K562 (cell line): ENCODE measurements at regions not wholly inside any gene's neighbourhood (a gene's known extent, or its start where the extent isn't known, plus 50 kb on each side); places are given as distances from the start of the nearest gene placed in this dataset.

Experiments used
- ATAC-seq: fragments of 200-7000 bp; cut with Tn5 transposase; 3 replicates; pipeline ENCODE4 v1.9.1; 2020; ENCODE audit warnings: moderate library complexity
- BruUV-seq: library from RNA; stranded (reverse); fragments of 400-500 nt; replicated peaks from 2 replicates; lab custom pipeline; 2021; lab: Mats Ljungman, UMichigan
- CTCF ChIA-PET: fragments of 300-600 bp; formaldehyde crosslinking; extraction: SDS; loops from one replicate; lab custom pipeline; 2021; ENCODE audit warnings: low intra/inter-chr PET ratio; lab: Yijun Ruan, JAX
- POLR2A ChIA-PET: fragments of 300-600, 350-650 bp; sonication (Branson Sonifier 250); formaldehyde crosslinking; extraction: SDS; loops from one replicate; lab custom pipeline; 2021; ENCODE audit warnings: antibody characterized with exemption, inconsistent platforms; lab: Yijun Ruan, JAX
- DNase-seq, 4 experiments: peaks; one replicate each; pipeline versions ENCODE4 v3.0.0 to v3.0.0-alpha.2; 2011 to 2018; ENCODE audit warnings: low spot score in 3 of 4, mixed read lengths in 3 of 4; ENCODE audit errors: extremely low read depth in 1 of 4
- FAIRE-seq: peaks from 2 replicates; lab custom pipeline; 2011; peaks lifted over from hg19 to GRCh38; lab: Jason Lieb, UNC
- H2AFZ ChIP-seq: 2 replicates; pipeline ENCODE4 v1.6.0; 2011; ENCODE audit warnings: low read depth, low read length, control low read depth, inconsistent platforms
- H3K27ac ChIP-seq: fragments of 200-600 bp; 3 replicates; pipeline ENCODE4 v1.8.0; 2011; ENCODE audit warnings: low read depth, mild to moderate bottlenecking, control low read depth, inconsistent platforms, low read length, moderate library complexity, mixed read lengths; ENCODE audit errors: extremely low read depth
- H3K27me3 ChIP-seq, 2 experiments: fragments of 300-600 bp in 1 of 2; 2 replicates in 1 of 2; 3 replicates in 1 of 2; pipeline versions ENCODE4 v1.6.0 to v1.8.0; 2011; ENCODE audit warnings: inconsistent platforms in 2 of 2, low read length in 2 of 2, mild to moderate bottlenecking in 1 of 2, mixed read lengths in 1 of 2, moderate library complexity in 1 of 2; ENCODE audit not compliant: control insufficient read depth in 2 of 2, insufficient read depth in 2 of 2
- H3K36me3 ChIP-seq: fragments of 300-600 bp; 3 replicates; pipeline ENCODE4 v1.8.0; 2011; ENCODE audit warnings: mild to moderate bottlenecking, low read length, inconsistent platforms; ENCODE audit not compliant: control insufficient read depth, insufficient read depth
- H3K4me1 ChIP-seq, 2 experiments: fragments of 200-600 bp in 1 of 2; replicated peaks in 1 of 2; 2 replicates in 1 of 2; 3 replicates in 1 of 2; pipeline versions ENCODE4 v1.5.1 to v1.8.0; 2011; ENCODE audit warnings: inconsistent platforms in 2 of 2, low read length in 2 of 2, mild to moderate bottlenecking in 1 of 2, mixed read lengths in 1 of 2, moderate library complexity in 1 of 2; ENCODE audit not compliant: control insufficient read depth in 2 of 2, insufficient read depth in 2 of 2
- H3K4me2 ChIP-seq: 2 replicates; pipeline ENCODE4 v1.6.1; 2011; ENCODE audit warnings: low read length, control low read depth, inconsistent platforms, mixed read lengths; ENCODE audit not compliant: insufficient read depth
- H3K4me3 ChIP-seq: fragments of 200-600 bp; sonication (generic), shearing (Covaris generic); 2 replicates; pipeline ENCODE4 v1.5.1; 2016; ENCODE audit warnings: control low read depth, inconsistent platforms
- H3K79me2 ChIP-seq: fragments of 200-600 bp; 3 replicates; pipeline ENCODE4 v1.8.0; 2011; ENCODE audit warnings: low read length, inconsistent platforms; ENCODE audit not compliant: control insufficient read depth, insufficient read depth
- H3K9ac ChIP-seq, 2 experiments: 2 replicates each; pipeline versions ENCODE4 v1.6.0 to v1.6.1; 2011; ENCODE audit warnings: low read depth in 2 of 2, low read length in 2 of 2, control low read depth in 1 of 2, inconsistent platforms in 1 of 2, mild to moderate bottlenecking in 1 of 2, mixed read lengths in 1 of 2; ENCODE audit not compliant: insufficient read depth in 1 of 2
- H3K9me1 ChIP-seq: one replicate; pipeline ENCODE4 v1.6.0; 2011; ENCODE audit warnings: inconsistent platforms, mild to moderate bottlenecking, low read length, moderate library complexity; ENCODE audit not compliant: control insufficient read depth, insufficient read depth
- H3K9me3 ChIP-seq: replicated peaks from 2 replicates; pipeline ENCODE4 v1.5.1; 2011; ENCODE audit warnings: low read depth, low read length, inconsistent platforms; ENCODE audit not compliant: control insufficient read depth, insufficient read depth
- H4K20me1 ChIP-seq: replicated peaks from 2 replicates; pipeline ENCODE4 v1.6.1; 2011; ENCODE audit warnings: low read length, inconsistent platforms, mixed read lengths; ENCODE audit not compliant: control insufficient read depth, insufficient read depth
- ARID2 ChIP-seq: fragments of 450-650 bp; IDR thresholded peaks from 2 replicates; pipeline ENCODE4 v1.6.1; 2017; ENCODE audit warnings: antibody characterized with exemption, mild to moderate bottlenecking
- ELF4 ChIP-seq: fragments of 450-650 bp; formaldehyde crosslinking; IDR thresholded peaks from 2 replicates; pipeline ENCODE4 v1.4.0; 2022; ENCODE audit warnings: missing genetic modification characterization
- GATAD2B ChIP-seq: fragments of 450-650 bp; IDR thresholded peaks from 2 replicates; pipeline ENCODE4 v1.6.1; 2017; ENCODE audit warnings: mild to moderate bottlenecking, borderline replicate concordance
- HMG20B ChIP-seq: fragments of 250-450 bp; sonication (Bioruptor Pico); IDR thresholded peaks from 2 replicates; pipeline ENCODE4 v1.5.0; 2021; ENCODE audit warnings: mild to moderate bottlenecking
- HNRNPLL ChIP-seq: fragments of 200-400 bp; formaldehyde crosslinking; IDR thresholded peaks from 2 replicates; pipeline ENCODE4 v1.6.1; 2017; ENCODE audit warnings: low read length, low read depth, mild to moderate bottlenecking; ENCODE audit not compliant: poor library complexity, severe bottlenecking
- KLF13 ChIP-seq: fragments of 450-650 bp; IDR thresholded peaks from 2 replicates; pipeline ENCODE4 v1.6.1; 2016; ENCODE audit warnings: missing genetic modification characterization, low read depth, mild to moderate bottlenecking, missing compliant biosample characterization, moderate library complexity, borderline replicate concordance
- MEF2A ChIP-seq: IDR thresholded peaks from 2 replicates; pipeline ENCODE4 v1.6.1; 2011; ENCODE audit warnings: low read depth, mild to moderate bottlenecking, low read length, moderate library complexity; ENCODE audit not compliant: control insufficient read depth
- PHTF2 ChIP-seq: fragments of 250-450 bp; sonication (Bioruptor Pico); IDR thresholded peaks from 2 replicates; pipeline ENCODE4 v1.5.0; 2021; ENCODE audit warnings: mild to moderate bottlenecking
- PRPF4 ChIP-seq: fragments of 200-400 bp; formaldehyde crosslinking; IDR thresholded peaks from one replicate; pipeline ENCODE4 v1.6.1; 2017; ENCODE audit warnings: low read length, low read depth, mild to moderate bottlenecking; ENCODE audit not compliant: insufficient read depth, poor library complexity, severe bottlenecking
- SFPQ ChIP-seq: fragments of 200-400 bp; formaldehyde crosslinking; IDR thresholded peaks from 2 replicates; pipeline ENCODE4 v1.6.1; 2017; ENCODE audit warnings: mild to moderate bottlenecking, low read depth, low read length, moderate library complexity
- SREBF2 ChIP-seq: sonication (generic); formaldehyde crosslinking; IDR thresholded peaks from 2 replicates; pipeline ENCODE4 v1.4.0; 2020; ENCODE audit warnings: mild to moderate bottlenecking, missing genetic modification reagents
- TAF7 ChIP-seq: fragments of 450-650 bp; IDR thresholded peaks from 2 replicates; pipeline ENCODE4 v1.6.1; 2016; ENCODE audit warnings: missing genetic modification characterization, missing compliant biosample characterization
- TCF15 ChIP-seq: fragments of 250-450 bp; sonication (Bioruptor Pico); IDR thresholded peaks from 2 replicates; pipeline ENCODE4 v1.8.0; 2022; ENCODE audit warnings: moderate library complexity, mild to moderate bottlenecking, inconsistent platforms
- ZKSCAN3 ChIP-seq: fragments of 250-450 bp; sonication (Bioruptor Pico); IDR thresholded peaks from 2 replicates; pipeline ENCODE4 v1.4.0; 2020
- ZNF140 ChIP-seq: fragments of 250-450 bp; sonication (Bioruptor Pico); IDR thresholded peaks from 2 replicates; pipeline ENCODE4 v1.8.0; 2021; ENCODE audit warnings: moderate library complexity, mild to moderate bottlenecking, inconsistent platforms
- ZNF589 ChIP-seq: fragments of 200-800 bp; sonication (Bioruptor generic); IDR thresholded peaks from 2 replicates; pipeline ENCODE4 v1.6.1; 2016; ENCODE audit warnings: low read depth, missing genetic modification characterization, missing compliant biosample characterization
- ZNF699 ChIP-seq: fragments of 250-450 bp; sonication (Bioruptor Pico); IDR thresholded peaks from 2 replicates; pipeline ENCODE4 v1.8.0; 2021; ENCODE audit warnings: mild to moderate bottlenecking, moderate library complexity; ENCODE audit not compliant: insufficient replicate concordance
- WGBS: fragments of 100-300 bp; shearing (Covaris generic); methylation state at CpG from one replicate; pipeline ENCODE4 v1.1.6; 2016; ENCODE audit warnings: low coverage, mixed read lengths; ENCODE audit not compliant: insufficient coverage; ENCODE audit errors: missing lambda C conversion rate; 5-methylcytosine and 5-hydroxymethylcytosine counted together
- in situ Hi-C: fragments of 300-500 bp; cut with MboI; formaldehyde crosslinking; loops from 4 replicates; pipeline ENCODE4 v1.15.0; 2018; ENCODE audit warnings: inconsistent platforms, mixed read lengths
- intact Hi-C: fragments of 100-400 bp; cut with micrococcal nuclease; formaldehyde crosslinking; loops from 2 replicates; pipeline ENCODE4 v1.14.2; 2022
- TF ChIP-seq, protein P1 (sequence below): fragments of 450-650 bp; IDR thresholded peaks from 2 replicates; pipeline ENCODE4 v1.6.1; 2018; ENCODE audit not compliant: partially characterized antibody

GRCh38 chrX:109199726-109200125 lies 282.2 kb downstream of the GUCY2F start (continued):
- TF ChIP-seq SFPQ (no peak), ELF4 (no peak), ZNF699 (CRISPR knock-in tag) (no peak), TAF7 (no peak), GATAD2B (no peak), SREBF2 (CRISPR knock-in tag) (no peak), TCF15 (CRISPR knock-in tag) (no peak)

- intact Hi-C loops = no loop called here
- ChIA-PET CTCF (no interaction called here), POLR2A (no interaction called here)
- Histone ChIP-seq H3K4me3 (no peak overlapping the region), H3K36me3 (no peaks in the 10 kb centered on the region), H3K4me2 (no peak overlapping the region), H3K27ac (no peak overlapping the region), H3K9me1 (no peaks in the 10 kb centered on the region), H4K20me1 (no peaks in the 10 kb centered on the region), H3K9ac (no peak overlapping the region), H3K9me3 (no peaks in the 10 kb centered on the region), H3K4me1 (no peaks in the 10 kb centered on the region), H3K79me2 (no peaks in the 10 kb centered on the region), H3K27me3 (no peaks in the 10 kb centered on the region), H2AFZ (no peak overlapping the region)
- FAIRE-seq = no peak
- 9% methylated on average over 1 of the region's 1 CpG for WGBS
- no peak for ATAC-seq
- in situ Hi-C loops = no loop called here
- no peak for DNase-seq
- BruUV-seq = no TSS peak
- TF ChIP-seq ZNF140 (no peak), MEF2A (no peak), ZKSCAN3 (no peak), KLF13 (tag) (no peak), PHTF2 (no peak), ARID2 (no peak), HMG20B (CRISPR knock-in tag) (no peak), ZNF589 (CRISPR knock-in tag) (no peak), HNRNPLL (no peak), PRPF4 (no peak)
- TF ChIP-seq, protein P1, sequence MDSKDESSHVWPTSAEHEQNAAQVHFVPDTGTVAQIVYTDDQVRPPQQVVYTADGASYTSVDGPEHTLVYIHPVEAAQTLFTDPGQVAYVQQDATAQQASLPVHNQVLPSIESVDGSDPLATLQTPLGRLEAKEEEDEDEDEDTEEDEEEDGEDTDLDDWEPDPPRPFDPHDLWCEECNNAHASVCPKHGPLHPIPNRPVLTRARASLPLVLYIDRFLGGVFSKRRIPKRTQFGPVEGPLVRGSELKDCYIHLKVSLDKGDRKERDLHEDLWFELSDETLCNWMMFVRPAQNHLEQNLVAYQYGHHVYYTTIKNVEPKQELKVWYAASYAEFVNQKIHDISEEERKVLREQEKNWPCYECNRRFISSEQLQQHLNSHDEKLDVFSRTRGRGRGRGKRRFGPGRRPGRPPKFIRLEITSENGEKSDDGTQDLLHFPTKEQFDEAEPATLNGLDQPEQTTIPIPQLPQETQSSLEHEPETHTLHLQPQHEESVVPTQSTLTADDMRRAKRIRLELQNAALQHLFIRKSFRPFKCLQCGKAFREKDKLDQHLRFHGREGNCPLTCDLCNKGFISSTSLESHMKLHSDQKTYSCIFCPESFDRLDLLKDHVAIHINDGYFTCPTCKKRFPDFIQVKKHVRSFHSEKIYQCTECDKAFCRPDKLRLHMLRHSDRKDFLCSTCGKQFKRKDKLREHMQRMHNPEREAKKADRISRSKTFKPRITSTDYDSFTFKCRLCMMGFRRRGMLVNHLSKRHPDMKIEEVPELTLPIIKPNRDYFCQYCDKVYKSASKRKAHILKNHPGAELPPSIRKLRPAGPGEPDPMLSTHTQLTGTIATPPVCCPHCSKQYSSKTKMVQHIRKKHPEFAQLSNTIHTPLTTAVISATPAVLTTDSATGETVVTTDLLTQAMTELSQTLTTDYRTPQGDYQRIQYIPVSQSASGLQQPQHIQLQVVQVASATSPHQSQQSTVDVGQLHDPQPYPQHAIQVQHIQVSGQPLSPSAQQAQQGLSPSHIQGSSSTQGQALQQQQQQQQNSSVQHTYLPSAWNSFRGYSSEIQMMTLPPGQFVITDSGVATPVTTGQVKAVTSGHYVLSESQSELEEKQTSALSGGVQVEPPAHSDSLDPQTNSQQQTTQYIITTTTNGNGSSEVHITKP = no peak
Observed at GRCh38 chrX:109190542-109190941, 291.3 kb downstream of the GUCY2F start.
